Right ventricle myocardium superior (tissue), 1 donor: ENCODE measurements at regions not wholly inside any gene's neighbourhood (a gene's known extent, or its start where the extent isn't known, plus 50 kb on each side); places are given as distances from the start of the nearest gene placed in this dataset.
"Not testable (repeated sequence)": the region's sequence is repeated elsewhere in the genome, so short reads cannot be mapped to it uniquely, and the experiment has no call there.

Source experiments
- ATAC-seq: fragments of 200-7000 bp; cut with Tn5 transposase; one replicate; pipeline ENCODE4 v1.9.1; 2020; ENCODE audit warnings: mild to moderate bottlenecking; ENCODE audit not compliant: poor library complexity
- DNase-seq: peaks from one replicate; pipeline ENCODE4 v3.0.0-alpha.2; 2020
- intact Hi-C: fragments of 100-400 bp; cut with DNase I; formaldehyde crosslinking; loops from one replicate; pipeline ENCODE4 v1.11.2; 2022
- donor health status: DM: no; HTN: yes; CAD: no; lungs with severe emphysema.

DNA sequence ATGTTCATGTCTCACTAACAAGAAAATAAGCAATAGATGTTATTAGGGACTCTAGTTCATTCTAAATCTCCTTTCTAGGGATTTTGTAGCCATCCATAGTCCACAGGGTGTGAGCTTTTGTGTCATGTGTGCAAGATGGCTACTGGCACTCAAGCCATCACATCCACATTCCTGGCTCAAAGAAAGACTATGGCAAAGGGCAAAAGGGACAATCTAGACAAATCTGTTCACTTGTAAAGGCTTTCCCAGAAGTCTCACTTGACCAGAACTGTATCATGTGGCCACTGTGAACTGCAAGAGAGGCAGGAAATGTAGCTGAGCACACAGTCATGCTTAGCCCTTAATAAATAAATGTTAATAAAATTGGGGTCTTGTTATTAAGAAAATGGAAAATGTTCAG is 212.6 kb upstream of the EXOC2 start:
- ATAC-seq, result no peak
- intact Hi-C loops, result no loop called here
- no peak for DNase-seq

DNA sequence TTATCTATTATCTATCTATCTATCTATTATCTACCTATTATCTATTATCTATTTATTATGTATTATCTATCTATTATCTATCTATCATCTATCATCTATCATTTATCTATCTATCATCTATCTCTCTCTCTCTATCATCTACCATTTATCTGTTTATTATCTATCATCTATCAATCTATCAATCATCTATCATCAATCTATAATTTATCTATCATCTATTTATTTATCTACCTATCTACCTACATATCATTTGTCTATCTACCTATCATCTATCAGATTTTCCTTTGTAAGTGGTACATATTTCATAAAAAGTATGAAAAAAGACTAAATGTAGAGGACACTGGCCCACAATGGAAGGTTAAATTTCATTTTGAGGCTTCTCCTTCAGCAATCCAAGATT is 212.1 kb upstream of the EXOC2 start:
- ATAC-seq (no peak), DNase-seq (no peak)
- intact Hi-C loops, result no loop called here

DNA sequence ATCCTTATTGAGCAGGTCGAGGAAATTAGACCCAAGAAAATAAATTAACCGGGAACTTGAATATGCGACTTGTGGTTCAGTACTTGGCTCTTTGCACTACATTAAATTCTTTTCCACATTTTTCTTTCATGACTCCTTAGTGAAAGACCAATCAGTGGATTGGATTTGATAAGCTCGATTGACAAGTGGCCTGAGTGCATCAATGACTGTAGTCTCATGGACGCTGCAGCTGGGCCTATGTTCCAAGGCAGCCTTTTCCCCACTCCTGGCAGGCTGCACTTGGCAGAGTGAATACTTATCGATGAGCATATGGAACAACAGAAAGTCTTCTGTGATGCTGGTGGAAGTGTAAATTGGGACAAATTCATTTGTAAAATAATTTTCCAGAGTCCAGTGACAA is 210.8 kb upstream of the EXOC2 start:
- ATAC-seq (no peak), DNase-seq (no peak)
- intact Hi-C loops, result no loop called here

DNA sequence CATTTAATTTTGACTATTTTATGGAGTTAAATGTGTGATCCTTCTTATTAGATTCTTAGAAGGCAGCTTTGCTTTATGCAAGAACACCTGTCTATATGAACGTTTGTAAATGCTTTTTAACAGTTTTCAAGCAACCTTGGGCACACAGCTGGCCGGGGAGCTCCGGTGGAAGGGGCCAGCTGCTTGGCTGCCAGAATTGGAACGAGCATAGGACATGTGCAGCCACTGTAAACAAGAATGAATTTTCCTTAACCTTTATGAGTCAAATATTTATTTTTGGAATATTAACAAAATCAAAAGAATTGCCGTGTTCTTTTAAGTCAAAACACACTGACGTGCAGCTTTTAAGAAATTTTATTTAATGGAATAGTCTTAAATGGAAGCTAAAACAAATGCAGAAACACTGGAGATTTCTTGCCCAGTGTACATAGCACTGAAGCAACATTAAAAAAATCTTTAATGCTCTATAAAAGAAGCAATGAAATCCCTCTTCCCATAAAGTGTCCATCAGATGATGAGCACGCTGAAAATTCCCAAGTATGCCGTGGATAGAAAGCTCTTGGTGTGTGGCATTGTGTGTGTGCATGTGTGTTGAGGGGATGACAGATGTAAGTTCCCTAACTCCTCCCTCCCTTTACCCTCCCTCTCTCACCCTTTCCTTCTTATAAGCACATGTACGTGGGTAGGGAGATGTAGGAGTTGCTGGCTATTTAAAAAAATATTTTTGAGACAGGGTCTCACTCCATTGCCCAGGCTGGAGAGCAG is 208.9 kb upstream of the EXOC2 start:
- intact Hi-C loops, result no loop called here
- ATAC-seq, result no peak
- no peak for DNase-seq

DNA sequence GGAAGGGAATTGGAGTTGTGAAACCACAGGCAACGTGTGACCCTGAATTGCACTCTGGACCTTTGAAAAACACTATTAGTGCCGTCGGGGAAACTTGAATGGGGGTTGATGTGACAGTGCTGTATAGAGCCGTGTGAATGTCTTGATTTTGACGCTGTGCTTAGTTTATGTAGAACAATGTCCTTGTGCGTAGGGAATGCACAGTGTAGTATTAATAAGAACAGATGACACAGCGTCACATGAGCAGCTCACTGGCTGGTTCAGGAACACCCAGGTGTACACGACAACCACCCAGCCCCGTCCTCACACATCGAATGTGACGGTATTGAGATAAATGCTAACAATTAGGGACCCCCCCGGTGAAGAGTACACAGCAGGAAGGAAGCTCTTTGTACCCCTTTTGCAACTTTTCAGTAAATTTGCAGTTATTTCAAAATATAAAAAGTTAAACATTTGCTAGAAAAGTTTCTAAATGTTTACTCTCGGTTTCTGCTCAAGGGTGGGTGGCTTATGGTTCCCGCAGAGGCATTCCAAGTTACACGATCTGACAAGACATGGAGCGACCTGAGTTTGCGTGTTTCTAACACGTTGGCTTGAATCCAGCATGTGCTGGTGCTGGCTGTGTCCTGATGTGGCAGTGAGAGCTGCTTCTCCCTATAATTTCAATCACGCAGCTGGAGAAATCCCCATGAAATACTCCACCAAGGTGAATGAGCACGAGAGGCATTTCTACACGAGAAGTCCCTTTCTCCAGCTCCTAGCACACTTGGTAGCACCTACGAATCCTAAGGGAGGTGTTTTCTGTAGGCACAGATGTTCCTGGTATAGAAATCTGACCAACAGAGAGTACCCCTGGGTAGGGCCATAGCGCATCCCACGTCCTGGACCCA is 208.0 kb upstream of the EXOC2 start:
- intact Hi-C loops, result no loop called here
- no peak for DNase-seq
- ATAC-seq, result no peak

DNA sequence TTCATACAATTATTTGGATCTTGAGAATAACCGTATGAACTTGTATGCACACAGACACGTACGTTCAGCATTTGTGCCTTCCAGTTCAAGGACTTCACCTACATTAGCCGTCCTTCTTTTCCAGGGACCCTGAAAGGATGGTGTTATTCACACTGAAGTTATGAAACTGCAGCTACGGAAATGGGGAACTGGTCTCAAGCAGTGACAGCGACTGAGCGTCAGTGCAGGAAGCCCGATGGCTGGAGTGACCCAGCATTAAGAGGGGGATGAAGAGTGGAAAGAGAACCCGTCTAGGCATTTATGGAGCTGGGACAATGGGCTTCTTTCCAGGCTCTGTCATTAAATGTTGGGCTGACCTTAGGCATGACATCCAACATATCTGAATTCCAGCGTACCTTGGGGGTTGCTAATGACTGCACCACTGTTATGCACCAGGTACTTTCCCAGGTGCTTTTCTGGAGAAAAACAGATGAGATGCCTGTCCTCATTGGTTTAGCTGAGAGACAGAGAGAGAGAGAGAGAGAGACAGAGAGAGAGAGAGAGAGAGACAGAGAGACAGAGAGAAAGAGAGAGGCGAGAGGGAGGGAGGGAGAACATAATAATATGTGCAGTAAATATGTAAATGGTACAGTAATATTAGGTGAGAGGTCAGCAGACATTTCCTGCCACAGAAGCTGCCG is 204.7 kb upstream of the EXOC2 start:
- ATAC-seq, result no peak
- intact Hi-C loops, result no loop called here
- no peak for DNase-seq

DNA sequence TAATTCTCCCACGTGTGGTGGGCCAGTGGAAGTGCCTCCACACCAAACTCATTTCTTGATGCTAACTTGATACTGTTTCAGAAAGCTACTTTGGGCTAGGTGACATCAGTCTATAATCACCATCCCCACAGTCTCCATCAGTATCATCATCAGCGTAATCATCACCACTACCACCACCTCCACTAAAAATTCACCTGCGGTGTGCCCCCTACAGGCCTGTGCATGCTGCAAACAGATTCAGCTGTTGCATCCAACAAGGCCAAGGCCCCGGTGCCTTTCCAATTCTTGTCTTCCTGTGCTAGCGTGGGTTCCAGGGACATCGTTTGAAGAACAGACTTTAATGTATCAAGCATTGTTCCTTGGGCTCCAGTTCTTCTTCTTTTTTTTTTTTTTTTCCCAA is 201.3 kb upstream of the EXOC2 start:
- intact Hi-C loops, result no loop called here
- DNase-seq (no peak), ATAC-seq (no peak)

DNA sequence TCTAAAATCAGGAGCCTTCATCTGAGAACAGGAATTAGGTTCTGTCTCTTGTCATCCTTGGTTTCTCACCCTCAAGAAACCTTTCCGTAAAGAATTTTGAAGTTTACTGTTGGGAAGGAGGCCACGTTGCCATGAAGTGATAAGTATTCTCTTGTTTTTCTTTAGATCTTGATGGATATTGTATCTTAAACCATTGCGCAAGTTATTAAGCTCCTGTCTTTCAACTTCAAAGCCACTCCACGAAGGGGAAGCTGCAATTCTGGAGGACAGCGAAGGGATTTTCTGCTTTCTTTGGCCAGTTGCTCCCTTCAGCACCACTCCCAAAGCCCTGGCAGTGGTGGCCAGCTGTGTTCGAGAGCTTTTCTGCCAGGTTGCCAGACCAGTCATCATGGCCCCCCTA is 198.1 kb upstream of the EXOC2 start:
- intact Hi-C loops, result no loop called here
- no peak for ATAC-seq
- no peak for DNase-seq

DNA sequence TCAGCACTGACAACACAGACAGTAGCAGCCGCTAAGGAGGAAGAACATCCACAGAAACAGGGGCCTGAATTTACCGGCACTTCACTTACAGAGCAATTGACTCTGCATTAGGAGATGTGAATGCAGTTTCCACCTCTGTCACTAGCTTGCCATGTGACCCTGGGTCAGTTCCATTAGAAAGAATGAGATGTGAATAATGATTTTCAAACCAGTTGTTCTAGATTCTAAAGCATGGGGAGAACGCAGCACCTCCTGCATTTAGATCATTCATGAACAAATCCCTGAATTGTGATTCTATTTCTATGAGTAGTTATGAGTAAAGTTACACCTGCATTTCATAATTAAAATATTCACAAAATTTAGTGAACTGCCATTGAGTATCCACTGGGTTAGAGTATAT is 197.3 kb upstream of the EXOC2 start:
- no peak for ATAC-seq
- no peak for DNase-seq
- intact Hi-C loops, result no loop called here

DNA sequence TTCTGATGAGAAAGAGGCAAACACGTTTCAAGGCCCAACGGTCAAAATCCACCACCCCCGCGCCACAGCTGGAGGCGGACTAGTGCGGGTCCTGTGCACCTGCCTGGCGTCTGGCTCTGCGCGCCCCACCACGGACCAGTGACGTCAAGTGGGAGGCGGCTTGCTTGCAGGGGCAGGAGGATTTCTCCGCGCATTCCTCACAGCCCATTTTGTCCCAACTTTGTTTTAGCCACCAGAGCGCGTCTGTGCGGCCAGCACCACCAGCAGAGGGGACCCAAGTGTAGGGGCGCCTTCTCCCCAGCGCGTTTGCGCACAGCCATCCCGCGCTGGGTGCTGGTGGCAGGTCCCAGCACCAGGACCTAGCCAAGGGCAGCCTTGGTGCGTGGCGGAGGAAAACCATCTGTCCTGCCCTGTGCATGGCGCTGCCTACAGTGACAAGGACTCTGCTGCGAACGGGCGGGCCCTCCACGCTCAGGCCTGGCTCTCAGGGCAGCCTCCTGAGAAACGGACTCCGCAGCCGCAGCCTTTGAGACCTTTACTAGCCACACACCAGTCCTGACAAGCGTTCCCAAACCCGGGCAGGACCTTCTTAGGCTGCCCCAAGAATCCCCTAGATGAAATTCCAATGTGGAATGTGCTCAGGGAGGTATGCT is 194.8 kb upstream of the EXOC2 start:
- ATAC-seq (no peak), DNase-seq (no peak)
- intact Hi-C loops, result no loop called here

DNA sequence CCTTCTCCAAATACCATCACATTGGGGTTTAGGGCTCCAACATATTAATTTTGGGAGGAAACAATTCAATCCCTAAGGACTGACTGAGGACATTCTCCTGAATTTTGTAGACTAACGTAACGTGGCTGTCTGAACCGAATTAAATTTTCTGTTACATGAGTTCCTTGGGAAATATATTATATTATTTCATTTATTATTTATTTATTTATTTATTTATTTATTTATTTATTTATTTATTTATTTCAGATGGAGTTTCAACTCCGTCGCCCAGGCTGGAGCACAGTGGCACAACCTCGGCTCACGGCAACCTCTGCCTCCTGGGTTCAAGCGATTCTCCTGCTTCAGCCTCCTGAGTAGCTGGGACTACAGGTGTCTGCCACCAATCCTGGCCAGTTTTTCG is 193.2 kb upstream of the EXOC2 start:
- ATAC-seq, intact Hi-C loops, DNase-seq: not testable (repeated sequence)

DNA sequence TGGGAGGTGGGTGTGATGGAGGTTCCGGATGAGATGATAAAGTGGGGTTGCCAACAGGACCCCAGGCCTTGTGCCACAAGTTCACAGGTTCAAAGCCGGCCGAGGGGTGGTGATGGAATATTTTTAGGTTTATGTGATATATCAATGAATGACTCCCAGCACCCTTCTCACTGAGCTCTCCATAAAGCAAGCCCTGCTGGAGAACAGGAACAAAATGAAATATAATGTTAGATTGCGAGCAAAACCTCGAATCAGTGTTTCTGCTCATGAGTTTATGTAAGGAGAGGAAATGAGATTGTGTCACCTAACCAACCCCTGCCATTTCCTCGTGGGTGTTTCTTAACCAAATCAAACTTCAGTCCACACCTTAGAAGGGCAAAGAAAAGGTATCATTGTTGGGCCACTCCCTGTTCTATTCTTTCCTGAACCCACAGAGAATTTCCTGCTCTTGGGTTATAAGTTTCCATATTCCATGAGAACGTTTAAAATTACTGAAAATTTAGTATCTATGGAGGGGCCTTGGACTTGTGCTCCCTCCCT is 192.2 kb upstream of the EXOC2 start:
- intact Hi-C loops, result no loop called here
- ATAC-seq (no peak), DNase-seq (no peak)

DNA sequence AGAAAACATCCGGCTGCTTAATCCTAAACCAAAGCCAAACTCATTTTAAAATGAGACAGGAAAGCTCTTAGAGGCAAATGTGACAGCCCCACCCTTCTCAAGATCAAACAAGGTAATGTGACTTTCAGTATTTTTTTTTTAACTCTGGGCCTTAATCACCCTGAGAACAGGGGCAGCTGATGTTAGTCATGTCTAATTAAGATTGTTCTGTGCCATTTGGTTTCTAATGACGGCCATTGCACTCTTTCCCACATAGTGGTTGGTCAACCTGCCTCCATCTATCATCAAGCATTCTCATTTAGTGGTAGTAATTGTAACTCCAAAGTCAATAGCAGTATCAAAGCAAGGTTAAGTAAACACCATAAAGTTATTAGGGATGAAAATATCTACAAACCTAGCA is 191.6 kb upstream of the EXOC2 start:
- DNase-seq (no peak), ATAC-seq (no peak)
- intact Hi-C loops, result no loop called here

DNA sequence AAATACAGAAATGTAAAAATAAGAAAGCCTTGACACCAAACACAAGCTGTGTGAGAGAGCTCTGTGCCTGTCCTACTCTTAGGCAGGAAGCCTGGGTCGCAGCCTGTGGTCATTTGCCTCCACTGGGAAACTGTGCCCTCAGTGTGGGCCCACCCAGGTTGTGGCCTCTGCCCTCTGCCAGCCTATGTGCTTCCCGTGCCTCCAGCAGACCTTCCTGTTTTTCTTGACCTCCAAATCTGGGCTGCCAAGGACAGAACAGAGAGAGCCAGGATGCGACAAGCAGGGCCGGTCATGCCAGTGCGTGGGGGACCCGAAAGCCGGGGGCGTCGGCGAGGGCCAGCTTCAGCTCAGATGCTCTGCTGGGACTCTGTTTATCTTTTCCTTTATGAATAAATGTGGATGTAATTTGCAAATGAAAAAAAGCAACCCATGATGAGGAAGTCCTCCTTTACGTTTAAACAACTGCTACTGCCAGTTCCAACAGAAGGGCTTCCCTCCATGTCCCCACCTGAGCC is 189.2 kb upstream of the EXOC2 start:
- intact Hi-C loops, result no loop called here
- ATAC-seq (no peak), DNase-seq (no peak)

DNA sequence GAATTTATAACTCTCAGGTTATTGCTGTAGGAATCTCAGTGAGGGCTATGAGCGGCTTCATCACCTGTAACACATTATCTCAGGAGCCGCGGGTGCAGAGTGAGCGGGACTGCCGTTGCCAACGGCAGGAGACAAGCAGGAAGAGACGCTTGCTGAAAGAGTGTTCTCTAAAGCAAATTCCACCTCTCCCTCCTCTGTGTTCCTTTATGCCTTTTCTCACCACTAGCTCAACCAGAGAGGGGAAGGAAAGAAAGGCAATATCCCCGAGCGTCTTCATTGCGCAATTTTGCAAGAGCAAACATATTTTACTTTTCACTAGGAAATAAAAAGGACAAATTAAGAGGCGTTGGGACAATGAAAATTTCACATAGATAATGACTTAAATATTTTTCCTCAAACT is 185.2 kb upstream of the EXOC2 start:
- intact Hi-C loops, result no loop called here

DNA sequence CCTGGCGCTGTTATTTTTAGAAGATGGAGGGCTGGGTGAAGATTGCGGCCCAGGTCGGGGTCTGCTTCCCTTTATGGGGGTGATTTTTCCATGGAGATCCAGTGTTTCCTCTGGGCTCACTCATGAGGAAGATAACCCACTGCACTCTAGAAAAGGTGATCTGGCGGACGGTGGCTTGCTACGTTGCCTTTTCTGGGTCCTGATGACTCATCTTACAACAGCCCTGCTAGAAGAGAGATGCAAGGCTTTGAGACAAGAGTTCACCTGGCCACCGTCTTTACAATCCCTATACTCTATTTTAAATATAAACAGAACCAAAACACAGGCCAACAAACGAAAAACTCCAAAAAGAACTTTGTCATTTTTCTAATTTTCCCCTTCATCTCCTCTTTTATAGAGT is 182.1 kb upstream of the EXOC2 start:
- ATAC-seq (no peak), DNase-seq (no peak)
- intact Hi-C loops, result no loop called here

More for the DNA sequence above, 185.2 kb upstream of the EXOC2 start:
- ATAC-seq (no peak), DNase-seq (no peak)

DNA sequence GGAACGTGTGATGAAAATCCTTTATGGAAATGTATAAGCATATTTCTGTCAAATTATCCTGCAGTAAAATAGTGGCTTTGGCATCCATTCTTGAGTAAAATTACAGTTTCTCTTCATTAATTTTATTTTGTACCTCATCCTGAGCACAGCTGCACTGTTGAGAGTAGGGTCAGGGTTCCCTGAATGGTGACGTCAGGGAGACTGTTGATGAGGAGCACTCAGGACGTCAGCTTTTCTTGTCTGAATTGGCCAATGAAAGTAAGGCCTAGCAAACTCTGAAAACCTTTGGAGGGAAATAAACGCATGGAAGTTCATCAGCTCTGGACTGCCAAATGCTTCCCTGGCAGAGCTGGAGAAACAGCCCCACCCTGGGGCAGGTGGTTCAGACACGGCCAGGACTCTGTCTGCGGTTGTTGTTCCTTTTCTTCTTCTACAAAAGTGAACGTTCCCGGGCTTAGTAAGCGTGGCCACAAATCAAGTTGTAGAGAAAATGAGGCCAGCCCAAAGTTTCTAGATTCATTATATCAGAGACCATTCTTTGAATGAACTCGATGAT is 179.7 kb upstream of the EXOC2 start:
- intact Hi-C loops, result no loop called here
- ATAC-seq (no peak), DNase-seq (no peak)

DNA sequence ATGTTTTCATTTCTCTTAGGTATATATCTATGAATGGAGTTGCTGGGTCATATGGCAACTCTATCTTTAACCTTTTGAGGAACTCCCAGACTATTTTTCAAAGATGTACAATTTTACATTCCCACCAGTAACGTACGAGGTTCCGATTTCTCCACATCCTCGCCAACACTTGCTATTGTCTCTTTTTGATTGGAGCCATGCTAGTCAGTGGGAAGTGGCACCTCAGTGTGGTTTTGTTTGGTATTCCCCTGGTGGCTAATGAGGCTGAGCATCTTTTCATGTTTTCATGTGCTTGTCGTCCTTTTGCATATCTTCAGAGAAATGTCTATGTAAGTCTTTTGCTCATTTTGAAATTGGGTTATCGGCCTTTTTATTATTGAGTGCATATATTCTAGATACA is 178.6 kb upstream of the EXOC2 start:
- ATAC-seq (no peak), DNase-seq (no peak)
- intact Hi-C loops, result no loop called here
